HepG2 (cell line): ENCODE measurements at regions not wholly inside any gene's neighbourhood (a gene's known extent, or its start where the extent isn't known, plus 50 kb on each side); places are given as distances from the start of the nearest gene placed in this dataset.
A peak's percentile ranks its signal among the peaks of the same experiment; 100 is the strongest.

Experiments used
- ATAC-seq: fragments of 200-7000 bp; cut with Tn5 transposase; 3 replicates; pipeline ENCODE4 v1.9.1; 2020; ENCODE audit warnings: mild to moderate bottlenecking, moderate library complexity
- BruUV-seq: library from RNA; stranded (reverse); fragments of 400-500 nt; replicated peaks from 2 replicates; lab custom pipeline; 2021; lab: Mats Ljungman, UMichigan
- CTCF ChIA-PET: fragments of 300-600 bp; formaldehyde crosslinking; extraction: SDS; loops from one replicate; lab custom pipeline; 2021; ENCODE audit warnings: low total read pairs, inconsistent platforms, low intra/inter-chr PET ratio; lab: Yijun Ruan, JAX
- POLR2A ChIA-PET: fragments of 350-600 bp; sonication (Branson Sonifier 250); formaldehyde crosslinking; loops from one replicate; lab custom pipeline; 2020; ENCODE audit warnings: antibody characterized with exemption, inconsistent platforms; lab: Yijun Ruan, JAX
- DNase-seq: peaks from one replicate; pipeline ENCODE4 v3.0.0-alpha.2; 2015; ENCODE audit warnings: low spot score
- FAIRE-seq: peaks from 3 replicates; lab custom pipeline; 2011; peaks lifted over from hg19 to GRCh38; lab: Jason Lieb, UNC
- H2AFZ ChIP-seq: one replicate; pipeline ENCODE4 v1.6.1; 2011; ENCODE audit warnings: low read length, inconsistent platforms
- H3K27ac ChIP-seq: fragments of 300-600 bp; 3 replicates; pipeline ENCODE4 v1.8.0; 2011; ENCODE audit warnings: mixed run types, mild to moderate bottlenecking, mixed read lengths, low read length, inconsistent platforms; ENCODE audit not compliant: insufficient read depth; ENCODE audit errors: extremely low read length
- H3K27me3 ChIP-seq, 2 experiments: fragments of 200-600 bp in 1 of 2; 2 replicates in 1 of 2; 3 replicates in 1 of 2; pipeline versions ENCODE4 v1.6.0 to v1.8.0; 2011; ENCODE audit warnings: low read length in 2 of 2, mild to moderate bottlenecking in 2 of 2, moderate library complexity in 2 of 2, inconsistent platforms in 1 of 2; ENCODE audit not compliant: insufficient read depth in 2 of 2, control insufficient read depth in 1 of 2
- H3K36me3 ChIP-seq, 2 experiments: fragments of 200-600 bp in 1 of 2; replicated peaks in 1 of 2; 2 replicates in 1 of 2; 3 replicates in 1 of 2; pipeline versions ENCODE4 v1.5.1 to v1.8.0; 2011; ENCODE audit warnings: low read length in 2 of 2, inconsistent platforms in 1 of 2; ENCODE audit not compliant: insufficient read depth in 2 of 2, control insufficient read depth in 1 of 2
- H3K4me1 ChIP-seq: 2 replicates; pipeline ENCODE4 v1.5.1; 2012; ENCODE audit warnings: low read length, inconsistent platforms; ENCODE audit not compliant: insufficient read depth
- H3K4me2 ChIP-seq: 2 replicates; pipeline ENCODE4 v1.6.0; 2011; ENCODE audit warnings: low read depth, low read length, inconsistent platforms
- H3K4me3 ChIP-seq, 3 experiments: fragments of 200-600 bp in 1 of 3; sonication (generic), shearing (Covaris generic) in 1 of 3; replicated peaks in 1 of 3; 2 replicates each; pipeline ENCODE4 v1.5.1; 2011 to 2016; ENCODE audit warnings: low read length in 3 of 3, inconsistent platforms in 2 of 3, low read depth in 2 of 3, mild to moderate bottlenecking in 2 of 3, control low read depth in 1 of 3, mixed read lengths in 1 of 3; ENCODE audit not compliant: insufficient read depth in 1 of 3
- H3K79me2 ChIP-seq: one replicate; pipeline ENCODE4 v1.6.1; 2011; ENCODE audit warnings: low read length, inconsistent platforms; ENCODE audit not compliant: insufficient read depth
- H3K9ac ChIP-seq: 2 replicates; pipeline ENCODE4 v1.6.0; 2011; ENCODE audit warnings: mild to moderate bottlenecking, low read depth, low read length, inconsistent platforms; ENCODE audit not compliant: insufficient read depth
- H3K9me3 ChIP-seq: 2 replicates; pipeline ENCODE4 v1.5.1; 2012; ENCODE audit warnings: mild to moderate bottlenecking, low read length
- H4K20me1 ChIP-seq: 2 replicates; pipeline ENCODE4 v1.6.0; 2011; ENCODE audit warnings: inconsistent platforms, mild to moderate bottlenecking, low read length, moderate library complexity; ENCODE audit not compliant: insufficient read depth
- ELF3 ChIP-seq: IDR thresholded peaks from 2 replicates; pipeline ENCODE4 v1.6.1; 2016; ENCODE audit warnings: missing genetic modification reagents, missing compliant biosample characterization
- RFXAP ChIP-seq: sonication (generic); formaldehyde crosslinking; IDR thresholded peaks from 2 replicates; pipeline ENCODE4 v1.4.0; 2020; ENCODE audit warnings: missing genetic modification reagents, borderline replicate concordance
- SMAD1 ChIP-seq: sonication (generic); formaldehyde crosslinking; IDR thresholded peaks from 2 replicates; pipeline ENCODE4 v1.4.0; 2020; ENCODE audit warnings: missing genetic modification reagents, low read depth, mild to moderate bottlenecking, borderline replicate concordance
- SRF ChIP-seq: IDR thresholded peaks from 2 replicates; pipeline ENCODE4 v1.6.1; 2011; ENCODE audit warnings: mild to moderate bottlenecking, low read depth, low read length, moderate library complexity
- SYNCRIP ChIP-seq: fragments of 200-400 bp; formaldehyde crosslinking; IDR thresholded peaks from 2 replicates; pipeline ENCODE4 v1.6.1; 2018; ENCODE audit warnings: mild to moderate bottlenecking, low read depth, low read length; ENCODE audit not compliant: insufficient read depth
- ZFP82 ChIP-seq: sonication (generic); formaldehyde crosslinking; IDR thresholded peaks from 2 replicates; pipeline ENCODE4 v1.5.1; 2020; ENCODE audit warnings: mild to moderate bottlenecking, missing genetic modification reagents, borderline replicate concordance
- ZNF780A ChIP-seq: sonication (generic); formaldehyde crosslinking; IDR thresholded peaks from 2 replicates; pipeline ENCODE4 v1.8.0; 2022; ENCODE audit warnings: mild to moderate bottlenecking, missing genetic modification reagents, moderate library complexity
- whole genome bisulfite sequencing: methylation state at CpG from one replicate; pipeline ENCODE4 v1.1.6; 2017; ENCODE audit warnings: low lambda C conversion rate; 5-methylcytosine and 5-hydroxymethylcytosine counted together
- in situ Hi-C: cut with HindIII; loops from 2 replicates; pipeline ENCODE4 v1.10.0; 2017; ENCODE audit warnings: low pct_unique_long_range_greater_than_20kb; ENCODE audit not compliant: extremely low pct_ligation_motif_present
- intact Hi-C: fragments of 100-400 bp; cut with micrococcal nuclease; formaldehyde crosslinking; loops from one replicate; pipeline ENCODE4 v1.10.0; 2022; ENCODE audit not compliant: unreplicated experiment
- TF ChIP-seq, protein P1 (sequence below): sonication (generic); formaldehyde crosslinking; IDR thresholded peaks from 2 replicates; pipeline ENCODE4 v1.4.0; 2020; ENCODE audit warnings: mild to moderate bottlenecking, missing genetic modification reagents, borderline replicate concordance
- TF ChIP-seq, protein P2 (sequence below): sonication (generic); formaldehyde crosslinking; IDR thresholded peaks from 2 replicates; pipeline ENCODE4 v1.8.1; 2022; ENCODE audit warnings: low read depth, mild to moderate bottlenecking, missing genetic modification reagents

DNA sequence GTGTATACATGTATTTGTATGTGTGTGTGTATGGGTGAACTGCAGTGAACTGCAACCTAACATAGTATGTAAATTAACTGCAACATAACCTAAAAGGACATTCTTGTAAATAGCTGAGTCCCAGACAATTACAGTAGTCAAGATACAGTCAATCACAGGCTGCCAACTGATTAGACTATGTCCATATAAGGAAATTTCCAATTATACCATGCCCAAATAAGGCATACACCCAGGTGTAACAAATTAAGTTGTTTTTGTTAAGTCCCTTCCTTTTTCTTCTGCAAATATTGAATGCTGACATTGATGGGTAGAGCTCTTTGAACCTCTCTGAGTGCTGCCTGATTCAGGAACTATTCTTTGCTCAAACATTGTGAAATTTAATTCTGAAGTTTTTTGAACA lies 594.6 kb upstream of the FAM174A start:
- Histone ChIP-seq H3K4me3 (no peak overlapping the region), H3K9me3 (no peaks in the 10 kb centered on the region), H3K79me2 (no peaks in the 10 kb centered on the region), H3K9ac (no peak overlapping the region), H3K4me2 (no peak overlapping the region), H2AFZ (no peak overlapping the region), H3K27me3 (no peaks in the 10 kb centered on the region), H3K4me1 (no peaks in the 10 kb centered on the region), H3K36me3 (no peaks in the 10 kb centered on the region), H3K27ac (no peak overlapping the region), H4K20me1 (no peaks in the 10 kb centered on the region)
- intact Hi-C loops = no loop called here
- TF ChIP-seq SMAD1 (CRISPR knock-in tag) = no peak
- peak; percentile 57; the same call in 1 of the 2 replicates for TF ChIP-seq SRF
- no peak for TF ChIP-seq RFXAP (CRISPR knock-in tag)
- no peak for TF ChIP-seq ZNF780A (CRISPR knock-in tag)
- ChIA-PET CTCF (no interaction called here), POLR2A (no interaction called here)
- in situ Hi-C loops = no loop called here
- FAIRE-seq (no peak), ATAC-seq (no peak), DNase-seq (no peak)
- BruUV-seq = no TSS peak

DNA sequence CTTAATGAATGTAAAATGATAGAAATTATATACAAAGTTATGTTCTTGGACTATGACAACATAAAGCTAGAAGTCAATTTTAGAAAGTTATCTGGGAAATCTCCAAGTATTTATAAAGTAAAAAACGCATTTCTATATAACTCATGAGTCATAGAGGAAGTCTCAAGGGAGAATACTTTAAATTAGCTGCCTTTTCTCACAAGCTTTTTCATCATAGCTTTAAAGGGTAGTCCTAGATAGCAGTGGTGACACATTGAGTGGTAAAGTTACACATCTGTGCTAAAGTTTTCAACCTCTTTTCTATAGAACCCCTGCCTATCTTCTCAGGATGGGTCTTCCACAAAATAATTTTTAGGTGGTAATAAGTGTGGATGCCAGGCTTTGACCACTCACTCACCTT lies 598.3 kb upstream of the FAM174A start:
- Histone ChIP-seq H4K20me1 (no peaks in the 10 kb centered on the region), H3K4me1 (no peaks in the 10 kb centered on the region), H3K27ac (no peak overlapping the region), H3K4me3 (no peak overlapping the region), H3K9me3 (no peaks in the 10 kb centered on the region), H2AFZ (no peak overlapping the region), H3K4me2 (no peak overlapping the region), H3K9ac (no peak overlapping the region), H3K27me3 (no peaks in the 10 kb centered on the region), H3K36me3 (no peaks in the 10 kb centered on the region), H3K79me2 (no peaks in the 10 kb centered on the region)
- FAIRE-seq = no peak
- ATAC-seq = no peak
- ChIA-PET POLR2A (no interaction called here), CTCF (no interaction called here)
- intact Hi-C loops (no loop called here), in situ Hi-C loops (no loop called here)
- DNase-seq = no peak
- no peak for TF ChIP-seq SYNCRIP
- TF ChIP-seq, protein P1, sequence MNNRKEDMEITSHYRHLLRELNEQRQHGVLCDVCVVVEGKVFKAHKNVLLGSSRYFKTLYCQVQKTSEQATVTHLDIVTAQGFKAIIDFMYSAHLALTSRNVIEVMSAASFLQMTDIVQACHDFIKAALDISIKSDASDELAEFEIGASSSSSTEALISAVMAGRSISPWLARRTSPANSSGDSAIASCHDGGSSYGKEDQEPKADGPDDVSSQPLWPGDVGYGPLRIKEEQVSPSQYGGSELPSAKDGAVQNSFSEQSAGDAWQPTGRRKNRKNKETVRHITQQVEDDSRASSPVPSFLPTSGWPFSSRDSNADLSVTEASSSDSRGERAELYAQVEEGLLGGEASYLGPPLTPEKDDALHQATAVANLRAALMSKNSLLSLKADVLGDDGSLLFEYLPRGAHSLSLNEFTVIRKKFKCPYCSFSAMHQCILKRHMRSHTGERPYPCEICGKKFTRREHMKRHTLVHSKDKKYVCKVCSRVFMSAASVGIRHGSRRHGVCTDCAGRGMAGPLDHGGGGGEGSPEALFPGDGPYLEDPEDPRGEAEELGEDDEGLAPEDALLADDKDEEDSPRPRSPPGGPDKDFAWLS (CRISPR knock-in tag) = no peak
- TF ChIP-seq ZFP82 (CRISPR knock-in tag) = no peak
- TF ChIP-seq, protein P2, sequence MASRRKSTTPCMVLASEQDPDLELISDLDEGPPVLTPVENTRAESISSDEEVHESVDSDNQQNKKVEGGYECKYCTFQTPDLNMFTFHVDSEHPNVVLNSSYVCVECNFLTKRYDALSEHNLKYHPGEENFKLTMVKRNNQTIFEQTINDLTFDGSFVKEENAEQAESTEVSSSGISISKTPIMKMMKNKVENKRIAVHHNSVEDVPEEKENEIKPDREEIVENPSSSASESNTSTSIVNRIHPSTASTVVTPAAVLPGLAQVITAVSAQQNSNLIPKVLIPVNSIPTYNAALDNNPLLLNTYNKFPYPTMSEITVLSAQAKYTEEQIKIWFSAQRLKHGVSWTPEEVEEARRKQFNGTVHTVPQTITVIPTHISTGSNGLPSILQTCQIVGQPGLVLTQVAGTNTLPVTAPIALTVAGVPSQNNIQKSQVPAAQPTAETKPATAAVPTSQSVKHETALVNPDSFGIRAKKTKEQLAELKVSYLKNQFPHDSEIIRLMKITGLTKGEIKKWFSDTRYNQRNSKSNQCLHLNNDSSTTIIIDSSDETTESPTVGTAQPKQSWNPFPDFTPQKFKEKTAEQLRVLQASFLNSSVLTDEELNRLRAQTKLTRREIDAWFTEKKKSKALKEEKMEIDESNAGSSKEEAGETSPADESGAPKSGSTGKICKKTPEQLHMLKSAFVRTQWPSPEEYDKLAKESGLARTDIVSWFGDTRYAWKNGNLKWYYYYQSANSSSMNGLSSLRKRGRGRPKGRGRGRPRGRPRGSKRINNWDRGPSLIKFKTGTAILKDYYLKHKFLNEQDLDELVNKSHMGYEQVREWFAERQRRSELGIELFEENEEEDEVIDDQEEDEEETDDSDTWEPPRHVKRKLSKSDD = no peak
- no peak for TF ChIP-seq ELF3 (CRISPR knock-in tag)
- BruUV-seq = no TSS peak
- 0% methylated on average over 1 of the region's 1 CpG for WGBS
